Bronchial epithelial cell (primary cell): ENCODE measurements at regions not wholly inside any gene's neighbourhood (a gene's known extent, or its start where the extent isn't known, plus 50 kb on each side); places are given as distances from the start of the nearest gene placed in this dataset.

ENCODE experiments used
- DNase-seq: peaks from one replicate; pipeline ENCODE4 v3.0.0-alpha.2; 2010; ENCODE audit warnings: low read depth
- FAIRE-seq: peaks from 2 replicates; lab custom pipeline; 2011; peaks lifted over from hg19 to GRCh38; lab: Jason Lieb, UNC
- H3K27me3 ChIP-seq: 2 replicates; pipeline ENCODE4 v1.5.1; 2011; ENCODE audit warnings: low read length; ENCODE audit not compliant: control insufficient read depth, insufficient read depth
- H3K36me3 ChIP-seq: 2 replicates; pipeline ENCODE4 v1.5.1; 2011; ENCODE audit warnings: low read length; ENCODE audit not compliant: control insufficient read depth, insufficient read depth
- H3K4me3 ChIP-seq: 2 replicates; pipeline ENCODE4 v1.5.1; 2011; ENCODE audit warnings: mild to moderate bottlenecking, low read depth, low read length, control low read depth
- TF ChIP-seq, protein P1 (sequence below): IDR thresholded peaks from 2 replicates; pipeline ENCODE4 v1.5.1; 2011; ENCODE audit warnings: mild to moderate bottlenecking, moderate library complexity, low read length, control low read depth, inconsistent platforms; ENCODE audit not compliant: insufficient read depth, severe bottlenecking

DNA sequence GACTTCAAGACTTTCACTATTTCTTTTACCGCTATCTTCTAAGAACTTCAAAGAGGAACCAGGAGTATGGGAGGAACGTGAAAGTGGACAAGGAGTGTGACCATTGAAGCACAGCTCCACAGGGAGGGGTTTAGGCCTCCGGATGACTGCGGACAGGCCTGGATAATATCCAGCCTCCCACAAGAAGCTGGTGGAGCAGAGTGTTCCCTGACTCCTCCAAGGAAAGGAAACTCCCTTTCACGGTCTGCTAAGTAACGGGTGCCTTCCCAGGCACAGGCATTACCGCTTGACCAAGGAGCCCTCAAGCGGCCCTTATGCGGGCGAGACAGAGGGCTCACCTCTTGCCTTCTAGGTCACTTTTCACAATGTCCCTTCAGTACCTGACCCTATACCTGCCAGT lies 267.0 kb downstream of the RPL10L start:
- H3K36me3 ChIP-seq, result no peaks in the 10 kb centered on the region
- FAIRE-seq (no peak), DNase-seq (no peak)
- no peak overlapping the region for H3K4me3 ChIP-seq
- no peaks in the 10 kb centered on the region for H3K27me3 ChIP-seq
- TF ChIP-seq, protein P1, sequence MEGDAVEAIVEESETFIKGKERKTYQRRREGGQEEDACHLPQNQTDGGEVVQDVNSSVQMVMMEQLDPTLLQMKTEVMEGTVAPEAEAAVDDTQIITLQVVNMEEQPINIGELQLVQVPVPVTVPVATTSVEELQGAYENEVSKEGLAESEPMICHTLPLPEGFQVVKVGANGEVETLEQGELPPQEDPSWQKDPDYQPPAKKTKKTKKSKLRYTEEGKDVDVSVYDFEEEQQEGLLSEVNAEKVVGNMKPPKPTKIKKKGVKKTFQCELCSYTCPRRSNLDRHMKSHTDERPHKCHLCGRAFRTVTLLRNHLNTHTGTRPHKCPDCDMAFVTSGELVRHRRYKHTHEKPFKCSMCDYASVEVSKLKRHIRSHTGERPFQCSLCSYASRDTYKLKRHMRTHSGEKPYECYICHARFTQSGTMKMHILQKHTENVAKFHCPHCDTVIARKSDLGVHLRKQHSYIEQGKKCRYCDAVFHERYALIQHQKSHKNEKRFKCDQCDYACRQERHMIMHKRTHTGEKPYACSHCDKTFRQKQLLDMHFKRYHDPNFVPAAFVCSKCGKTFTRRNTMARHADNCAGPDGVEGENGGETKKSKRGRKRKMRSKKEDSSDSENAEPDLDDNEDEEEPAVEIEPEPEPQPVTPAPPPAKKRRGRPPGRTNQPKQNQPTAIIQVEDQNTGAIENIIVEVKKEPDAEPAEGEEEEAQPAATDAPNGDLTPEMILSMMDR, result no peak

DNA sequence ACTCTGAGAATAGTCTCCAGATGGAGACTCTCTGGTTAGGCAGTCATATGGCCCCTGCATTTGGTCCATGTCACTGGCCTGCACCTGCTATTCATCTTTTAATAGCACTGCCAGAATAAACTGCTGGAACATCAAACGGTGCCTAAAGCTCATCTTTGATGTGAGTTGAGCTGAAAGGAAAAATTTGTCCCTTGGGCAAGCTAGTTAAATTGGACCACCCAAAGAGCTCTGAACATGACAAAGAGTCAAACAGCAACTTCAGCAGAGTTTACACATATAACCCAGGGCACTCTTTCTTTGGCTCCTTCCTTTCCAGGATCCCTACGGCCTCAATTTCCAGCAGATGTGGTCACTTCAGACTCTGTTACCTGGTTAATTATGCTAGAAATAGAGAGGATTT lies 269.9 kb downstream of the RPL10L start:
- FAIRE-seq (no peak), DNase-seq (no peak)
- Histone ChIP-seq H3K4me3 (no peak overlapping the region), H3K27me3 (no peaks in the 10 kb centered on the region), H3K36me3 (no peaks in the 10 kb centered on the region)
- TF ChIP-seq, protein P1, result no peak

DNA sequence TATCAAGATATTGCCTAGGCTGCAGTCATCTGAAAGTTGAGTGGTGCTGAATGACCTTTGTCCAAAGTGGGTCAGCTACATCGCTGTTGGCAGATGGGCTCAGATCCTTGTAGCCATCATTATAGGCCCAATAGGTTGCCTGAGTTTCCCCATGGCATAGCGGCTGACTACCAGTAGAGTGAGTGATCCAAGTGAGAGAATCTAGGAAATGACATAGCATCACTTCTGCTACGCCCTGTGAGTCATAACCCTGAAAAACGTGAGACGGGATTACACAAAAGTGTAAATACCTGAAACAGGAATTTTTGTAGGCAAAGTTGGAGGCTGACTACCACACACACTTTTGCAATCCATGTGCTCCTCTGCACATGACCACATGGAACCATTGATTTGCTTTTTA lies 273.3 kb downstream of the RPL10L start:
- no peak for DNase-seq
- FAIRE-seq, result no peak
- H3K4me3 ChIP-seq, result no peak overlapping the region
- H3K27me3 ChIP-seq, result no peaks in the 10 kb centered on the region
- H3K36me3 ChIP-seq, result no peaks in the 10 kb centered on the region
- TF ChIP-seq, protein P1, result no peak

DNA sequence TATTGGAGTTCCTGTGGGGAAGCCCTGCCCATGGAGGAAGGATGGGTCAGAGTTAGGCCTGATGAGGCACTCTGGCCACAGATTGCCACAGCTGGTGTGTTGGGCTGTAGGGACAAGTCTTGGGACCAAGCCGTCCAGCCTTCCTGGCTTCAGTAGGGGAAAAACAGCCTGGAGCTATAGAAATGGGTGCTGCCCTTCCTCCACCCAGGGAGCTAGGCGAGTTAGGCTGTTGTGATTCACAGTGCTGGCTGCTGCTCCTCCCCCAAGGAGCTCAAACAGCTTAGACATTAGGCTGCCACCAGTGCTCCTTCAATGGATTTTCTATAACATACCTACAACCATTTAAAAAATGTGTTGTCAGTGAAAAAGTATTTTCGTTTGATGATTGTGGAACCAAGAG lies 274.3 kb downstream of the RPL10L start:
- TF ChIP-seq, protein P1, result no peak
- H3K4me3 ChIP-seq, result no peak overlapping the region
- no peaks in the 10 kb centered on the region for H3K36me3 ChIP-seq
- no peak for FAIRE-seq
- H3K27me3 ChIP-seq, result no peaks in the 10 kb centered on the region
- DNase-seq, result no peak

DNA sequence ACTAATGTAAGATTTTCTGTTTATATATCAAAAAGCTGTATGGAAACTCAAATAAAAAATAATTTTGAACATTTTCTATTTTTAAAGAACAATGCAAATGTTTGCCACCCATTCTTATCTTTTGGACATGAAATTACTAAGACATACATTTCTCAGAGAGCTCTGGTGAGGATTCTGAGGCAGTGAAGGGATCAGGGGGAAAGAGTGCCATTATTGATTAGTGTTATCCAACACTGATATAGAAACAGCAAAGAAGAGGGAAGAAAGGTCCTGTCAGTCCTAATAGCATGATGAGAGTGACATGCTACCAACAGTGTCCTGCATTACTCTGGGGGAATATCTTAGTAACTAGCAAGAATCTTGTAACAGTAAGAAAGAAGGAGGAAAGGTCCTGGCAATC lies 282.2 kb downstream of the RPL10L start:
- DNase-seq (no peak), FAIRE-seq (no peak)
- H3K36me3 ChIP-seq, result no peaks in the 10 kb centered on the region
- TF ChIP-seq, protein P1, result no peak
- no peak overlapping the region for H3K4me3 ChIP-seq
- no peaks in the 10 kb centered on the region for H3K27me3 ChIP-seq

DNA sequence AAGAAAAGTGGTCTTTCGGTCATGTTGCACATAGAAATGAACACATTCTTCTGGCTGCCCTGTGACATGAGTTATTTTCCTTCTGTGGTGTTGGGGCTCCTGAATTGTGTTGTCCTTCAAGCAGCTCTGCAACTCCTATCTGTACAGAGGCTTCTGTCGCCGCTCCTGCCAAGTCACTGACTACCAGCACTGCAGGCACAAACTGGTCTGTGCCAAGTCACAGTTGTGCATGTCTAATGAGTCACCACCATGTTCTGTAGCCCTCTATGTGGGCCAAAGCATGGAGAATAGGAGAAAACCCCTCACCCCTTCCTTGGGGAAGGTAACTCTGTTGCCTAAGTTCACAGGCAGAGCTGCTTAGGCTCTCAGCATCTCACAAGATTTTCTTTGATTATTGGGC lies 283.3 kb downstream of the RPL10L start:
- no peak for DNase-seq
- H3K36me3 ChIP-seq, result no peaks in the 10 kb centered on the region
- no peak for FAIRE-seq
- TF ChIP-seq, protein P1, result no peak
- H3K4me3 ChIP-seq, result no peak overlapping the region
- H3K27me3 ChIP-seq, result no peaks in the 10 kb centered on the region
